HepG2 (cell line): ENCODE measurements at regions not wholly inside any gene's neighbourhood (a gene's known extent, or its start where the extent isn't known, plus 50 kb on each side); places are given as distances from the start of the nearest gene placed in this dataset.

Experiments
- DMAP1 ChIP-seq: IDR thresholded peaks from 2 replicates; pipeline ENCODE4 v1.6.1; 2016
- ELF1 ChIP-seq: sonication (generic); formaldehyde crosslinking; IDR thresholded peaks from 2 replicates; pipeline ENCODE4 v1.4.0; 2020; ENCODE audit warnings: missing genetic modification reagents
- GFI1 ChIP-seq: sonication (generic); formaldehyde crosslinking; IDR thresholded peaks from 2 replicates; pipeline ENCODE4 v1.5.0; 2020; ENCODE audit warnings: missing genetic modification reagents, mild to moderate bottlenecking, borderline replicate concordance
- GMEB1 ChIP-seq: sonication (generic); formaldehyde crosslinking; IDR thresholded peaks from 2 replicates; pipeline ENCODE4 v1.5.1; 2020; ENCODE audit warnings: missing genetic modification reagents, mild to moderate bottlenecking, borderline replicate concordance
- MAZ ChIP-seq, 2 experiments: sonication (generic) in 1 of 2; formaldehyde crosslinking in 1 of 2; IDR thresholded peaks; 2 replicates each; pipeline versions ENCODE4 v1.5.0 to v1.6.1; 2012 to 2020; ENCODE audit warnings: low read depth in 2 of 2, mild to moderate bottlenecking in 2 of 2, borderline replicate concordance in 1 of 2, improper control_type of control experiment in 1 of 2, low read length in 1 of 2, missing genetic modification reagents in 1 of 2, moderate library complexity in 1 of 2
- RBAK ChIP-seq: sonication (generic); formaldehyde crosslinking; IDR thresholded peaks from 2 replicates; pipeline ENCODE4 v1.5.1; 2020; ENCODE audit warnings: mild to moderate bottlenecking, missing genetic modification reagents
- TBX3 ChIP-seq: fragments of 450-650 bp; IDR thresholded peaks from 2 replicates; pipeline ENCODE4 v1.6.1; 2017; ENCODE audit warnings: antibody characterized with exemption, mild to moderate bottlenecking, inconsistent platforms, borderline replicate concordance
- TP53 ChIP-seq: sonication (generic); formaldehyde crosslinking; conservative IDR thresholded peaks from 2 replicates; pipeline ENCODE4 v1.4.0; 2020; ENCODE audit warnings: missing genetic modification reagents
- ZFY ChIP-seq: sonication (generic); formaldehyde crosslinking; IDR thresholded peaks from 2 replicates; pipeline ENCODE4 v1.4.0; 2020; ENCODE audit warnings: missing genetic modification reagents
- ZNF10 ChIP-seq: sonication (generic); formaldehyde crosslinking; IDR thresholded peaks from 2 replicates; pipeline ENCODE4 v1.4.0; 2020; ENCODE audit warnings: mild to moderate bottlenecking, low read depth, missing genetic modification reagents, borderline replicate concordance
- ZNF160 ChIP-seq: sonication (generic); formaldehyde crosslinking; IDR thresholded peaks from 2 replicates; pipeline ENCODE4 v1.8.0; 2022; ENCODE audit warnings: mild to moderate bottlenecking, inconsistent platforms, missing genetic modification reagents
- ZNF768 ChIP-seq: sonication (generic); formaldehyde crosslinking; IDR thresholded peaks from 2 replicates; pipeline ENCODE4 v1.4.0; 2020; ENCODE audit warnings: missing genetic modification reagents
- TF ChIP-seq, protein P1 (sequence below): sonication (generic); formaldehyde crosslinking; IDR thresholded peaks from 2 replicates; pipeline ENCODE4 v1.4.0; 2020; ENCODE audit warnings: missing genetic modification reagents
- TF ChIP-seq, protein P2 (sequence below): sonication (generic); formaldehyde crosslinking; IDR thresholded peaks from 2 replicates; pipeline ENCODE4 v1.4.0; 2020; ENCODE audit warnings: missing genetic modification reagents, borderline replicate concordance
- TF ChIP-seq, protein P3 (sequence below): sonication (generic); formaldehyde crosslinking; IDR thresholded peaks from 2 replicates; pipeline ENCODE4 v1.5.1; 2020; ENCODE audit warnings: missing genetic modification reagents, mild to moderate bottlenecking, borderline replicate concordance
- TF ChIP-seq, protein P4 (sequence below): sonication (generic); formaldehyde crosslinking; IDR thresholded peaks from 2 replicates; pipeline ENCODE4 v1.5.0; 2020; ENCODE audit warnings: mild to moderate bottlenecking, missing genetic modification reagents
- TF ChIP-seq, protein P5 (sequence below): sonication (generic); formaldehyde crosslinking; IDR thresholded peaks from 2 replicates; pipeline ENCODE4 v1.8.1; 2023; ENCODE audit warnings: mild to moderate bottlenecking, missing genetic modification reagents, borderline replicate concordance

DNA sequence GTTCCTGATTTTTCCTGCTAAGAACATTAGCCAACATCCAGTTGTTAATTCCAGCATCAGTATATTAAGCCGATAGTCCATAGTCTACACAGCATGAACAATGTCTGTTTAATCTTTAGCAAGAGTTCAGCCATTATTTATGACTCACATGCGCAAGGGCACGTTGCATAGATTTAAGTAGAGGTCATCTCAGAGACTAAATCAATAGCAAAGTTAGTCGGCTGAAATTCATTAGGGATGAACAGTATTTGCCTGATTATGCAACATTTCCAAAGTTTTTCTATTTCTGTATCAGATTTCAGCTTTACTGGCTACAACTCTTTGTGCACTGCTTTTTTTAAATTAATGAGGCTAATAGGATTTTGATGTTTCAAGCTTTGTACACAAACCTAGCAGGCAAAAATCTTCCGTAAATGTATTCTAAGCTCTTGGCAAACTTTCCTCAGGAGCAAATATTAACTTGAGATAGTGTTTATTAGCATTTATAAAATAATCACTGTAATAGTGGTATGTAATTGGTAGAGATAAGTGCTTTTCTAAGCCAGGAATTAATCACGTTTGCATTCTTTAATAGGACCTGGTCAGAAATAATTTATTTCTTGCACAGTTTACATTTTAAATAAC lies 578.7 kb upstream of the ID2 start (continued):
- TF ChIP-seq, protein P1, sequence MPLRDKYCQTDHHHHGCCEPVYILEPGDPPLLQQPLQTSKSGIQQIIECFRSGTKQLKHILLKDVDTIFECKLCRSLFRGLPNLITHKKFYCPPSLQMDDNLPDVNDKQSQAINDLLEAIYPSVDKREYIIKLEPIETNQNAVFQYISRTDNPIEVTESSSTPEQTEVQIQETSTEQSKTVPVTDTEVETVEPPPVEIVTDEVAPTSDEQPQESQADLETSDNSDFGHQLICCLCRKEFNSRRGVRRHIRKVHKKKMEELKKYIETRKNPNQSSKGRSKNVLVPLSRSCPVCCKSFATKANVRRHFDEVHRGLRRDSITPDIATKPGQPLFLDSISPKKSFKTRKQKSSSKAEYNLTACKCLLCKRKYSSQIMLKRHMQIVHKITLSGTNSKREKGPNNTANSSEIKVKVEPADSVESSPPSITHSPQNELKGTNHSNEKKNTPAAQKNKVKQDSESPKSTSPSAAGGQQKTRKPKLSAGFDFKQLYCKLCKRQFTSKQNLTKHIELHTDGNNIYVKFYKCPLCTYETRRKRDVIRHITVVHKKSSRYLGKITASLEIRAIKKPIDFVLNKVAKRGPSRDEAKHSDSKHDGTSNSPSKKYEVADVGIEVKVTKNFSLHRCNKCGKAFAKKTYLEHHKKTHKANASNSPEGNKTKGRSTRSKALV (CRISPR knock-in tag): peak; percentile 88; the same call in 1 of the 2 replicates
- TF ChIP-seq ZFY (CRISPR knock-in tag) (no peak), TBX3 (peak; percentile 88; the same call in 1 of the 2 replicates), ZNF768 (no peak), ELF1 (CRISPR knock-in tag) (peak; percentile 54; the same call in 1 of the 2 replicates), GFI1 (CRISPR knock-in tag) (peak; percentile 92), RBAK (CRISPR knock-in tag) (no peak), MAZ (IDR thresholded peaks at IDR 0.05; ENCODE audit: borderline replicate concordance, low read depth, low read length) (no peak), MAZ (CRISPR knock-in tag; IDR thresholded peaks at IDR 0.05; ENCODE audit: low read depth) (peak; percentile 64; the same call in 1 of the 2 replicates), TP53 (peak; percentile 71; the same call in 1 of the 2 replicates), ZNF10 (CRISPR knock-in tag) (no peak), GMEB1 (peak; percentile 71; the same call in 1 of the 2 replicates), DMAP1 (peak; percentile 64), ZNF160 (CRISPR knock-in tag) (0 out of 2 replicates have a peak, but pooled peaks have one; percentile 36)
- TF ChIP-seq, protein P2, sequence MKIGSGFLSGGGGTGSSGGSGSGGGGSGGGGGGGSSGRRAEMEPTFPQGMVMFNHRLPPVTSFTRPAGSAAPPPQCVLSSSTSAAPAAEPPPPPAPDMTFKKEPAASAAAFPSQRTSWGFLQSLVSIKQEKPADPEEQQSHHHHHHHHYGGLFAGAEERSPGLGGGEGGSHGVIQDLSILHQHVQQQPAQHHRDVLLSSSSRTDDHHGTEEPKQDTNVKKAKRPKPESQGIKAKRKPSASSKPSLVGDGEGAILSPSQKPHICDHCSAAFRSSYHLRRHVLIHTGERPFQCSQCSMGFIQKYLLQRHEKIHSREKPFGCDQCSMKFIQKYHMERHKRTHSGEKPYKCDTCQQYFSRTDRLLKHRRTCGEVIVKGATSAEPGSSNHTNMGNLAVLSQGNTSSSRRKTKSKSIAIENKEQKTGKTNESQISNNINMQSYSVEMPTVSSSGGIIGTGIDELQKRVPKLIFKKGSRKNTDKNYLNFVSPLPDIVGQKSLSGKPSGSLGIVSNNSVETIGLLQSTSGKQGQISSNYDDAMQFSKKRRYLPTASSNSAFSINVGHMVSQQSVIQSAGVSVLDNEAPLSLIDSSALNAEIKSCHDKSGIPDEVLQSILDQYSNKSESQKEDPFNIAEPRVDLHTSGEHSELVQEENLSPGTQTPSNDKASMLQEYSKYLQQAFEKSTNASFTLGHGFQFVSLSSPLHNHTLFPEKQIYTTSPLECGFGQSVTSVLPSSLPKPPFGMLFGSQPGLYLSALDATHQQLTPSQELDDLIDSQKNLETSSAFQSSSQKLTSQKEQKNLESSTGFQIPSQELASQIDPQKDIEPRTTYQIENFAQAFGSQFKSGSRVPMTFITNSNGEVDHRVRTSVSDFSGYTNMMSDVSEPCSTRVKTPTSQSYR: peak; percentile 29; the same call in 1 of the 2 replicates
- TF ChIP-seq, protein P3, sequence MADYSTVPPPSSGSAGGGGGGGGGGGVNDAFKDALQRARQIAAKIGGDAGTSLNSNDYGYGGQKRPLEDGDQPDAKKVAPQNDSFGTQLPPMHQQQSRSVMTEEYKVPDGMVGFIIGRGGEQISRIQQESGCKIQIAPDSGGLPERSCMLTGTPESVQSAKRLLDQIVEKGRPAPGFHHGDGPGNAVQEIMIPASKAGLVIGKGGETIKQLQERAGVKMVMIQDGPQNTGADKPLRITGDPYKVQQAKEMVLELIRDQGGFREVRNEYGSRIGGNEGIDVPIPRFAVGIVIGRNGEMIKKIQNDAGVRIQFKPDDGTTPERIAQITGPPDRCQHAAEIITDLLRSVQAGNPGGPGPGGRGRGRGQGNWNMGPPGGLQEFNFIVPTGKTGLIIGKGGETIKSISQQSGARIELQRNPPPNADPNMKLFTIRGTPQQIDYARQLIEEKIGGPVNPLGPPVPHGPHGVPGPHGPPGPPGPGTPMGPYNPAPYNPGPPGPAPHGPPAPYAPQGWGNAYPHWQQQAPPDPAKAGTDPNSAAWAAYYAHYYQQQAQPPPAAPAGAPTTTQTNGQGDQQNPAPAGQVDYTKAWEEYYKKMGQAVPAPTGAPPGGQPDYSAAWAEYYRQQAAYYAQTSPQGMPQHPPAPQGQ (CRISPR knock-in tag): 0 out of 2 replicates have a peak, but pooled peaks have one; percentile 30
- TF ChIP-seq, protein P4, sequence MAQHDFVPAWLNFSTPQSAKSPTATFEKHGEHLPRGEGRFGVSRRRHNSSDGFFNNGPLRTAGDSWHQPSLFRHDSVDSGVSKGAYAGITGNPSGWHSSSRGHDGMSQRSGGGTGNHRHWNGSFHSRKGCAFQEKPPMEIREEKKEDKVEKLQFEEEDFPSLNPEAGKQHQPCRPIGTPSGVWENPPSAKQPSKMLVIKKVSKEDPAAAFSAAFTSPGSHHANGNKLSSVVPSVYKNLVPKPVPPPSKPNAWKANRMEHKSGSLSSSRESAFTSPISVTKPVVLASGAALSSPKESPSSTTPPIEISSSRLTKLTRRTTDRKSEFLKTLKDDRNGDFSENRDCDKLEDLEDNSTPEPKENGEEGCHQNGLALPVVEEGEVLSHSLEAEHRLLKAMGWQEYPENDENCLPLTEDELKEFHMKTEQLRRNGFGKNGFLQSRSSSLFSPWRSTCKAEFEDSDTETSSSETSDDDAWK (CRISPR knock-in tag): no peak
- TF ChIP-seq, protein P5, sequence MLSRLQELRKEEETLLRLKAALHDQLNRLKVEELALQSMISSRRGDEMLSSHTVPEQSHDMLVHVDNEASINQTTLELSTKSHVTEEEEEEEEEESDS (CRISPR knock-in tag): peak; percentile 58; the same call in 1 of the 2 replicates
